ENCODE measurements at regions not wholly inside any gene's neighbourhood (a gene's known extent, or its start where the extent isn't known, plus 50 kb on each side); places are given as distances from the start of the nearest gene placed in this dataset.

DNA sequence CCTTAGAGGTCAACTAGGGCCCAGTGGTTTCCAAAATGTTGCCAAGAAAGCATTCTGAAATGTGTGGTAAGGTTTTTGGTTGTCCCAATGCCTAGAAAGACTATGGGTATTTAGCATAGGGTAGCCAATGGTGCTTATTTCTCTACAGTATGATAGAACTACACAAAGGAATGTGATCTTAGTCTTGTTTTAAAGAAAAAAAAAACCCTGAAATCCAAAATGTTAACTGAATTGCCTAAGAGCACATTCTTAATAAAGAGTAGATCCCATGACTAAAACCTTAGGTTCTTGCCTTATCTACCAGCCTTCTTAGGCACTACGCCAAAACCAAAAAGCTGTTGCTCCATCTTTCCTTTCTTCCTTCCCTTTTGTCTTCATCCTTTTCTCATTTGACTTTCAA, 428.2 kb downstream of the MRPL39 start:
- H2AFZ ChIP-seq (ENCODE audit: low read depth, low read length): no peak overlapping the region
- H3K27ac ChIP-seq (ENCODE audit: low read depth, low read length): no peak overlapping the region
- H3K79me2 ChIP-seq (ENCODE audit: insufficient read depth, low read length): no peaks in the 10 kb centered on the region
- H3K9me3 Mint-ChIP-seq (ENCODE audit: unreplicated experiment): no peaks in the 10 kb centered on the region
- H3K4me3 Mint-ChIP-seq (ENCODE audit: unreplicated experiment): no peak overlapping the region
- H3K4me1 Mint-ChIP-seq (ENCODE audit: low read depth, unreplicated experiment): no peaks in the 10 kb centered on the region
- no peaks in the 10 kb centered on the region for H4K20me1 ChIP-seq (ENCODE audit: insufficient read depth, low read length)
- H3K36me3 ChIP-seq (ENCODE audit: insufficient read depth, low read length): no peaks in the 10 kb centered on the region
- no peaks in the 10 kb centered on the region for H3K9me3 ChIP-seq (ENCODE audit: insufficient read depth, low read depth, low read length)
- H3K36me3 Mint-ChIP-seq (ENCODE audit: low read depth, unreplicated experiment): no peaks in the 10 kb centered on the region
- no peak overlapping the region for H3K4me3 ChIP-seq (ENCODE audit: insufficient read depth, low read depth, low read length)
- H3K9ac ChIP-seq (ENCODE audit: low read length): no peak overlapping the region
- no peak overlapping the region for H3K27ac Mint-ChIP-seq (ENCODE audit: unreplicated experiment)
- no peak overlapping the region for H3K4me2 ChIP-seq (ENCODE audit: low read length)
- no peak for TF ChIP-seq EZH2 (IDR thresholded peaks at IDR 0.05; ENCODE audit: insufficient read depth, low read length)
- TF ChIP-seq, protein P1, sequence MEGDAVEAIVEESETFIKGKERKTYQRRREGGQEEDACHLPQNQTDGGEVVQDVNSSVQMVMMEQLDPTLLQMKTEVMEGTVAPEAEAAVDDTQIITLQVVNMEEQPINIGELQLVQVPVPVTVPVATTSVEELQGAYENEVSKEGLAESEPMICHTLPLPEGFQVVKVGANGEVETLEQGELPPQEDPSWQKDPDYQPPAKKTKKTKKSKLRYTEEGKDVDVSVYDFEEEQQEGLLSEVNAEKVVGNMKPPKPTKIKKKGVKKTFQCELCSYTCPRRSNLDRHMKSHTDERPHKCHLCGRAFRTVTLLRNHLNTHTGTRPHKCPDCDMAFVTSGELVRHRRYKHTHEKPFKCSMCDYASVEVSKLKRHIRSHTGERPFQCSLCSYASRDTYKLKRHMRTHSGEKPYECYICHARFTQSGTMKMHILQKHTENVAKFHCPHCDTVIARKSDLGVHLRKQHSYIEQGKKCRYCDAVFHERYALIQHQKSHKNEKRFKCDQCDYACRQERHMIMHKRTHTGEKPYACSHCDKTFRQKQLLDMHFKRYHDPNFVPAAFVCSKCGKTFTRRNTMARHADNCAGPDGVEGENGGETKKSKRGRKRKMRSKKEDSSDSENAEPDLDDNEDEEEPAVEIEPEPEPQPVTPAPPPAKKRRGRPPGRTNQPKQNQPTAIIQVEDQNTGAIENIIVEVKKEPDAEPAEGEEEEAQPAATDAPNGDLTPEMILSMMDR (IDR thresholded peaks at IDR 0.05; ENCODE audit: insufficient read depth, low read depth, low read length): no peak
- H3K27me3 Mint-ChIP-seq (ENCODE audit: low read depth, unreplicated experiment): no peaks in the 10 kb centered on the region
- no peaks in the 10 kb centered on the region for H3K27me3 ChIP-seq (ENCODE audit: insufficient read depth, low read length)
- DNase-seq (ENCODE audit: low read depth) (peak; percentile 86), FAIRE-seq (no peak)
- H3K4me1 ChIP-seq (ENCODE audit: insufficient read depth, low read length): no peaks in the 10 kb centered on the region

DNA sequence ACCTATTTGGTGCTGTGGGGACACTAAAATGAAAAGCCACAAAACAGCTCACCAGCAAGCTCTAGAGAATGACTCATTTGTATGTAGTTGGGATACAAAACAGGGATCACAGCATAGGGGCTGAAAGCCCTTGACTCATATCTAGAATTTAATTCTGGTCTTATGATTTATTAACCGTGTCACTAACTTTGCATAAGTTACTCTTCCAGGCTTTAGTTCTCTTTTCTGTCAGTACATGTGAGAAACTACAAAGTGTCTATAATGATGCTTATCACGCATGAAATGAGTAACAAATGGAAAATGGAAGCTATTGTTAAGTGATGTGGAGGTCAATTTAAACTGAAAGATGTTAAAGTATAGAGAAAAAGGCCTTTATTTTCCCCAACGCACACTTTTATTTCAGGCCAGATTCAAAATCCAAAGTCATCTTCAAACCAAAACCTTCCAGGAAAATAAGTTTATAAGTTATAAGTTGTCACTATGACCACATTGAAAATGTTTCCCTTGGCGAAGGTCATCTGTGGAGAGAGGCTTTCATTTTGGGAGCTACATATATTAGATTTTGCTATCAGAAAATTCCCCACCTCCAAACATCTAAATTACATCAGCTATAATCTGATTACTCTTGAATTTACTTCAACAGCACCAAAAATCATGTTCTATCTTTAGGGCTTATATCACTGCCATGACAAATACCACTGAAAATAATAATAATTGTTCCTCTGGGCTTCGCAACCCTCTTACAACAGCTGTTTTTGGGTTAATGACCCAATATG, 430.5 kb downstream of the MRPL39 start:
- TF ChIP-seq, protein P1 (IDR thresholded peaks at IDR 0.05; ENCODE audit: insufficient read depth, low read depth, low read length): no peak
- TF ChIP-seq EZH2 (IDR thresholded peaks at IDR 0.05; ENCODE audit: insufficient read depth, low read length): no peak
- H3K4me3 ChIP-seq (ENCODE audit: insufficient read depth, low read depth, low read length): no peak overlapping the region
- no peak overlapping the region for H3K27ac ChIP-seq (ENCODE audit: low read depth, low read length)
- no peak overlapping the region for H2AFZ ChIP-seq (ENCODE audit: low read depth, low read length)
- H3K27me3 ChIP-seq (ENCODE audit: insufficient read depth, low read length): no peaks in the 10 kb centered on the region
- Mint-ChIP-seq H3K27me3 (ENCODE audit: low read depth, unreplicated experiment) (no peaks in the 10 kb centered on the region), H3K4me3 (ENCODE audit: unreplicated experiment) (no peak overlapping the region), H3K4me1 (ENCODE audit: low read depth, unreplicated experiment) (no peaks in the 10 kb centered on the region), H3K27ac (ENCODE audit: unreplicated experiment) (peak overlapping the region; percentile 16), H3K36me3 (ENCODE audit: low read depth, unreplicated experiment) (no peaks in the 10 kb centered on the region), H3K9me3 (ENCODE audit: unreplicated experiment) (peaks cover 3% of the 10 kb centered on the region)
- FAIRE-seq: no peak
- no peaks in the 10 kb centered on the region for H3K79me2 ChIP-seq (ENCODE audit: insufficient read depth, low read length)
- H3K4me2 ChIP-seq (ENCODE audit: low read length): no peak overlapping the region
- DNase-seq (ENCODE audit: low read depth): peak; percentile 73
- no peaks in the 10 kb centered on the region for H4K20me1 ChIP-seq (ENCODE audit: insufficient read depth, low read length)
- no peaks in the 10 kb centered on the region for H3K4me1 ChIP-seq (ENCODE audit: insufficient read depth, low read length)
- H3K9me3 ChIP-seq (ENCODE audit: insufficient read depth, low read depth, low read length): no peaks in the 10 kb centered on the region
- H3K9ac ChIP-seq (ENCODE audit: low read length): no peak overlapping the region
- H3K36me3 ChIP-seq (ENCODE audit: insufficient read depth, low read length): no peaks in the 10 kb centered on the region

DNA sequence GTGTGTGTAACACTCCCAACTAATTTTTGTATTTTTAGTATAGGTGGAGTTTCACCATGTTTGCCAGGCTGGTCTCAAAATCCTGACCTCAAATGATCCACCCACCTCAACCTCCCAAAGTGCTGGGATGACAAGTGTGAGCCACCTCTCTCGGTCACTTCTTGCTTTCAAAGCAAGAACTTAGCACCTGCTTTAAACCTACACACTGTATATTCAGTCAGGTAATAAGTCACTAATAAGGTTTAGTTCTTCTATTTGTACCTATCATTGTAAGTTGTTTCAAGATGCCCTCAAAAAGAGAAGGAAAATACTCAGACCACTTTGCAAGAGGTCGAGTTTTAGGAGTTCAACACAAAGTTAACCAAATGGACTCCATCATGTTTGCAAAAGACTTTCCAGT, 431.3 kb downstream of the MRPL39 start:
- peaks cover 3% of the 10 kb centered on the region for H3K9me3 Mint-ChIP-seq (ENCODE audit: unreplicated experiment)
- no peaks in the 10 kb centered on the region for H4K20me1 ChIP-seq (ENCODE audit: insufficient read depth, low read length)
- DNase-seq (ENCODE audit: low read depth) (no peak), FAIRE-seq (no peak)
- H3K36me3 Mint-ChIP-seq (ENCODE audit: low read depth, unreplicated experiment): no peaks in the 10 kb centered on the region
- no peaks in the 10 kb centered on the region for H3K4me1 Mint-ChIP-seq (ENCODE audit: low read depth, unreplicated experiment)
- no peak overlapping the region for H3K27ac Mint-ChIP-seq (ENCODE audit: unreplicated experiment)
- H3K27ac ChIP-seq (ENCODE audit: low read depth, low read length): no peak overlapping the region
- no peaks in the 10 kb centered on the region for H3K4me1 ChIP-seq (ENCODE audit: insufficient read depth, low read length)
- no peaks in the 10 kb centered on the region for H3K27me3 ChIP-seq (ENCODE audit: insufficient read depth, low read length)
- H3K36me3 ChIP-seq (ENCODE audit: insufficient read depth, low read length): no peaks in the 10 kb centered on the region
- TF ChIP-seq EZH2 (IDR thresholded peaks at IDR 0.05; ENCODE audit: insufficient read depth, low read length): no peak
- TF ChIP-seq, protein P1 (IDR thresholded peaks at IDR 0.05; ENCODE audit: insufficient read depth, low read depth, low read length): no peak
- H3K9me3 ChIP-seq (ENCODE audit: insufficient read depth, low read depth, low read length): no peaks in the 10 kb centered on the region
- H3K4me3 ChIP-seq (ENCODE audit: insufficient read depth, low read depth, low read length): no peak overlapping the region
- no peak overlapping the region for H2AFZ ChIP-seq (ENCODE audit: low read depth, low read length)
- H3K4me2 ChIP-seq (ENCODE audit: low read length): no peak overlapping the region
- no peaks in the 10 kb centered on the region for H3K79me2 ChIP-seq (ENCODE audit: insufficient read depth, low read length)
- H3K27me3 Mint-ChIP-seq (ENCODE audit: low read depth, unreplicated experiment): no peaks in the 10 kb centered on the region
- no peak overlapping the region for H3K9ac ChIP-seq (ENCODE audit: low read length)
- H3K4me3 Mint-ChIP-seq (ENCODE audit: unreplicated experiment): no peak overlapping the region

All from astrocyte (in vitro differentiated cells and primary cell).